GM12873 (cell line): ENCODE measurements at regions not wholly inside any gene's neighbourhood (a gene's known extent, or its start where the extent isn't known, plus 50 kb on each side); places are given as distances from the start of the nearest gene placed in this dataset.

Experiments used
- CTCF ChIP-seq: IDR thresholded peaks from 2 replicates; pipeline ENCODE4 v1.5.1; 2012; ENCODE audit warnings: low read depth, mild to moderate bottlenecking, moderate library complexity, low read length, control low read depth; ENCODE audit not compliant: insufficient read depth; ENCODE audit errors: missing control alignments

GRCh38 chr5:13108265-13108664, 836.2 kb downstream of the DNAH5 start:
- no peak for TF ChIP-seq CTCF

GRCh38 chr5:13107537-13107936, 837.0 kb downstream of the DNAH5 start:
- TF ChIP-seq CTCF: no peak

- no peak for TF ChIP-seq CTCF
These were observed 863.4 kb downstream of the DNAH5 start for GRCh38 chr5:13081116-13081515.

- no peak for TF ChIP-seq CTCF
These were observed 881.4 kb downstream of the DNAH5 start for GRCh38 chr5:13063088-13063487.

- TF ChIP-seq CTCF: no peak
These were observed 898.5 kb downstream of the DNAH5 start for GRCh38 chr5:13045897-13046551.

- TF ChIP-seq CTCF: no peak
These were observed 910.4 kb downstream of the DNAH5 start for GRCh38 chr5:13034061-13034460.

GRCh38 chr5:13029211-13029610, 915.3 kb downstream of the DNAH5 start:
- TF ChIP-seq CTCF: no peak
